ENCODE measurements at regions not wholly inside any gene's neighbourhood (a gene's known extent, or its start where the extent isn't known, plus 50 kb on each side); places are given as distances from the start of the nearest gene placed in this dataset.

GRCh38 chr2:136062066-136062837, 55.7 kb downstream of the CXCR4 start:
- no peak for DNase-seq (ENCODE audit: low read depth)

GRCh38 chr2:136060416-136060815, 57.5 kb downstream of the CXCR4 start:
- DNase-seq (ENCODE audit: low read depth): peak; percentile 12

- DNase-seq (ENCODE audit: low read depth): no peak
Observed at GRCh38 chr2:136059036-136059472, 58.9 kb downstream of the CXCR4 start.

- DNase-seq (ENCODE audit: low read depth): no peak
Observed at GRCh38 chr2:136058262-136058661, 59.7 kb downstream of the CXCR4 start.

GRCh38 chr2:136057802-136058140, 60.2 kb downstream of the CXCR4 start:
- no peak for DNase-seq (ENCODE audit: low read depth)

GRCh38 chr2:136057023-136057801, 60.7 kb downstream of the CXCR4 start:
- DNase-seq (ENCODE audit: low read depth): no peak

GRCh38 chr2:136055929-136056688, 61.8 kb downstream of the CXCR4 start:
- no peak for DNase-seq (ENCODE audit: low read depth)

GRCh38 chr2:136054856-136055255, 63.1 kb downstream of the CXCR4 start:
- DNase-seq (ENCODE audit: low read depth): no peak

- DNase-seq (ENCODE audit: low read depth): no peak
Observed at GRCh38 chr2:136052369-136053362, 65.3 kb downstream of the CXCR4 start.

- DNase-seq (ENCODE audit: low read depth): no peak
Observed at GRCh38 chr2:136051725-136052048, 66.3 kb upstream of the DARS1 start.

- DNase-seq (ENCODE audit: low read depth): no peak
Observed at GRCh38 chr2:136051001-136051724, 65.7 kb upstream of the DARS1 start.

- DNase-seq (ENCODE audit: low read depth): no peak
Observed at GRCh38 chr2:136049991-136050920, 64.8 kb upstream of the DARS1 start.

- no peak for DNase-seq (ENCODE audit: low read depth)
Observed at GRCh38 chr2:136049011-136049742, 63.8 kb upstream of the DARS1 start.

- DNase-seq (ENCODE audit: low read depth): no peak
Observed at GRCh38 chr2:136045835-136046570, 60.6 kb upstream of the DARS1 start.

- DNase-seq (ENCODE audit: low read depth): no peak
Observed at GRCh38 chr2:136045344-136045743, 59.9 kb upstream of the DARS1 start.
